B cell (primary cell): ENCODE measurements at regions not wholly inside any gene's neighbourhood (a gene's known extent, or its start where the extent isn't known, plus 50 kb on each side); places are given as distances from the start of the nearest gene placed in this dataset.

Experiments
- ATAC-seq: fragments of 200-7000 bp; cut with Tn5 transposase; one replicate; pipeline ENCODE4 v1.10.0; 2021; ENCODE audit warnings: low read depth, mild to moderate bottlenecking, moderate number of reproducible peaks, moderate library complexity
- CTCF ChIA-PET: fragments of 350-600 bp; sonication (Branson Sonifier 250); formaldehyde crosslinking; loops from one replicate; lab custom pipeline; 2021; ENCODE audit warnings: antibody characterized with exemption, inconsistent platforms; lab: Charles Lee
- POLR2A ChIA-PET: fragments of 350-600 bp; sonication (Branson Sonifier 250); formaldehyde crosslinking; loops from one replicate; lab custom pipeline; 2021; ENCODE audit warnings: antibody characterized with exemption; lab: Charles Lee
- DNase-seq: peaks from one replicate; pipeline ENCODE4 v3.0.0; 2013
- H2AFZ ChIP-seq: 2 replicates; pipeline ENCODE4 v1.6.1; 2012; ENCODE audit warnings: mild to moderate bottlenecking, low read depth, low read length; ENCODE audit not compliant: insufficient read depth, poor library complexity, severe bottlenecking
- H3K27ac ChIP-seq, 2 donors: 1 replicate in 1 of 2; 2 replicates in 1 of 2; pipeline ENCODE4 v1.5.1; 2012 to 2013; ENCODE audit warnings: low read length in 2 of 2, mild to moderate bottlenecking in 2 of 2, moderate library complexity in 1 of 2
- H3K27me3 ChIP-seq, 4 experiments: fragments of 200-600 bp in 1 of 4; sonication (generic) in 1 of 4; replicated peaks in 1 of 4; 1 replicate in 2 of 4; 2 replicates in 2 of 4; pipeline versions ENCODE4 v1.6.1 to v1.7.0; 2013 to 2016; ENCODE audit warnings: low read length in 3 of 4, mild to moderate bottlenecking in 2 of 4, mixed read lengths in 1 of 4, moderate library complexity in 1 of 4; ENCODE audit not compliant: insufficient read depth in 4 of 4, control insufficient read depth in 3 of 4; ENCODE audit errors: control extremely low read depth in 1 of 4
- H3K36me3 ChIP-seq, 2 experiments: replicated peaks in 1 of 2; 1 replicate in 1 of 2; 2 replicates in 1 of 2; pipeline versions ENCODE4 v1.6.1 to v1.7.1; 2013; ENCODE audit warnings: low read length in 1 of 2; ENCODE audit not compliant: insufficient read depth in 2 of 2, control insufficient read depth in 1 of 2; ENCODE audit errors: control extremely low read depth in 1 of 2, extremely low read depth in 1 of 2
- H3K4me1 ChIP-seq, 2 donors: fragments of 200-600 bp in 1 of 2; sonication (generic) in 1 of 2; 1 replicate in 1 of 2; 2 replicates in 1 of 2; pipeline versions ENCODE4 v1.5.1 to v1.6.1; 2013 to 2017; ENCODE audit warnings: low read length in 2 of 2; ENCODE audit not compliant: control insufficient read depth in 2 of 2, insufficient read depth in 2 of 2
- H3K4me2 ChIP-seq: replicated peaks from 2 replicates; pipeline ENCODE3; 2012; ENCODE audit warnings: mild to moderate bottlenecking, low read depth, low read length; ENCODE audit not compliant: poor library complexity, severe bottlenecking
- H3K4me3 ChIP-seq, 5 experiments: fragments of 200-600 bp in 1 of 5; sonication (generic) in 1 of 5; 1 replicate in 3 of 5; 2 replicates in 2 of 5; pipeline versions ENCODE4 v1.5.1 to v1.7.0; 2011 to 2016; ENCODE audit warnings: low read length in 4 of 5, mild to moderate bottlenecking in 4 of 5, low read depth in 2 of 5, control low read depth in 1 of 5, moderate library complexity in 1 of 5; ENCODE audit not compliant: insufficient read depth in 1 of 5; ENCODE audit errors: control extremely low read depth in 1 of 5, extremely low read depth in 1 of 5
- H3K79me2 ChIP-seq: fragments of 200-600 bp; sonication (generic); one replicate; pipeline ENCODE4 v1.6.0; 2016; ENCODE audit warnings: low read length; ENCODE audit not compliant: control insufficient read depth, insufficient read depth
- H3K9ac ChIP-seq: fragments of 200-600 bp; sonication (generic); 2 replicates; pipeline ENCODE4 v1.6.1; 2017; ENCODE audit warnings: mild to moderate bottlenecking, low read length, moderate library complexity
- H3K9me3 ChIP-seq, 3 donors: one replicate each; pipeline versions ENCODE4 v1.6.1 to v1.7.1; 2013; ENCODE audit warnings: low read length in 2 of 3; ENCODE audit not compliant: control insufficient read depth in 2 of 3, insufficient read depth in 1 of 3; ENCODE audit errors: control extremely low read depth in 1 of 3
- H4K20me1 ChIP-seq: 2 replicates; pipeline ENCODE4 v1.6.0; 2012; ENCODE audit warnings: mild to moderate bottlenecking, low read length; ENCODE audit not compliant: insufficient read depth, control insufficient read depth, poor library complexity, severe bottlenecking
- H3K27ac Mint-ChIP-seq: one replicate; pipeline ENCODE4 v1.8.0; 2021; ENCODE audit warnings: mixed read lengths
- H3K27me3 Mint-ChIP-seq: one replicate; pipeline ENCODE4 v1.8.0; 2021; ENCODE audit warnings: mixed read lengths
- H3K4me1 Mint-ChIP-seq: one replicate; pipeline ENCODE4 v1.8.0; 2021; ENCODE audit warnings: mixed read lengths
- H3K4me3 Mint-ChIP-seq: one replicate; pipeline ENCODE4 v1.8.0; 2021; ENCODE audit warnings: mixed read lengths
- H3K9me3 Mint-ChIP-seq: one replicate; pipeline ENCODE4 v1.8.0; 2022; ENCODE audit warnings: mixed read lengths; ENCODE audit not compliant: insufficient read depth
- CTCF ChIP-seq: fragments of 200-600 bp; IDR thresholded peaks from one replicate; pipeline ENCODE4 v1.8.0; 2022; ENCODE audit warnings: antibody characterized with exemption, mild to moderate bottlenecking
- EZH2 ChIP-seq: IDR thresholded peaks from 2 replicates; pipeline ENCODE4 v1.6.1; 2012; ENCODE audit warnings: borderline replicate concordance, low read depth, mild to moderate bottlenecking, moderate library complexity, low read length; ENCODE audit not compliant: insufficient read depth, poor library complexity, severe bottlenecking
- whole genome bisulfite sequencing: methylation state at CpG from one replicate; pipeline ENCODE4 v1.1.5; 2013; ENCODE audit warnings: missing lambda C conversion rate; ENCODE audit not compliant: insufficient coverage; 5-methylcytosine and 5-hydroxymethylcytosine counted together
- intact Hi-C: fragments of 100-400 bp; cut with micrococcal nuclease; formaldehyde crosslinking; loops from one replicate; pipeline ENCODE4 v1.10.0; 2022

GRCh38 chr5:18523380-18523779, 889.1 kb downstream of the TAF11L14 start:
- H3K4me2 ChIP-seq: no peak overlapping the region
- no CpG with 5 or more reads among the region's 2 CpGs for WGBS
- peaks cover 0 to 1% (median 0%) of the 10 kb centered on the region in 3 donors for H3K9me3 ChIP-seq
- H3K9ac ChIP-seq: no peak overlapping the region
- CTCF ChIA-PET: no interaction called here
- no peak for DNase-seq
- H3K27ac Mint-ChIP-seq: no peak overlapping the region
- H3K9me3 Mint-ChIP-seq: peaks cover 2% of the 10 kb centered on the region
- no peaks in the 10 kb centered on the region for H3K4me1 Mint-ChIP-seq
- no peaks in the 10 kb centered on the region for H3K79me2 ChIP-seq
- intact Hi-C loops: no loop called here
- H3K27me3 ChIP-seq: no peaks in the 10 kb centered on the region
- H3K4me1 ChIP-seq: no peaks in the 10 kb centered on the region
- H3K27ac ChIP-seq: no peak overlapping the region
- H2AFZ ChIP-seq: no peak overlapping the region
- POLR2A ChIA-PET: no interaction called here
- TF ChIP-seq CTCF: no peak
- no peak for TF ChIP-seq EZH2
- no peak overlapping the region for H3K4me3 Mint-ChIP-seq
- H4K20me1 ChIP-seq: no peaks in the 10 kb centered on the region
- H3K36me3 ChIP-seq: no peaks in the 10 kb centered on the region
- no peaks in the 10 kb centered on the region for H3K27me3 Mint-ChIP-seq
- no peak for ATAC-seq
- H3K4me3 ChIP-seq: no peak overlapping the region

- Histone ChIP-seq H4K20me1 (no peaks in the 10 kb centered on the region), H3K27ac (no peak overlapping the region), H3K4me3 (no peak overlapping the region), H3K9ac (no peak overlapping the region), H3K36me3 (no peaks in the 10 kb centered on the region), H3K79me2 (no peaks in the 10 kb centered on the region), H3K27me3 (no peaks in the 10 kb centered on the region), H3K4me1 (no peaks in the 10 kb centered on the region), H2AFZ (no peak overlapping the region), H3K4me2 (no peak overlapping the region), H3K9me3 (no peaks in the 10 kb centered on the region)
- Mint-ChIP-seq H3K4me3 (no peak overlapping the region), H3K9me3 (no peaks in the 10 kb centered on the region), H3K27me3 (no peaks in the 10 kb centered on the region), H3K27ac (no peak overlapping the region), H3K4me1 (no peaks in the 10 kb centered on the region)
- ATAC-seq (no peak), DNase-seq (no peak)
- TF ChIP-seq EZH2 (no peak), CTCF (no peak)
- intact Hi-C loops: no loop called here
- POLR2A ChIA-PET: no interaction called here
- WGBS: no CpG with 5 or more reads among the region's 3 CpGs
- CTCF ChIA-PET: no interaction called here
These were observed 892.6 kb downstream of the TAF11L14 start for GRCh38 chr5:18526792-18527405.
